Keratinocyte (primary cell): ENCODE measurements at regions not wholly inside any gene's neighbourhood (a gene's known extent, or its start where the extent isn't known, plus 50 kb on each side); places are given as distances from the start of the nearest gene placed in this dataset.

Source experiments
- DNase-seq: peaks from one replicate; pipeline ENCODE4 v3.0.0-alpha.2; 2011; ENCODE audit warnings: low read depth, missing footprints, low spot score
- FAIRE-seq: peaks from 2 replicates; lab custom pipeline; 2011; peaks lifted over from hg19 to GRCh38; lab: Jason Lieb, UNC
- H2AFZ ChIP-seq: 2 replicates; pipeline ENCODE4 v1.6.0; 2012; ENCODE audit warnings: low read length, control low read depth, inconsistent platforms; ENCODE audit not compliant: control insufficient read depth
- H3K27ac ChIP-seq: 2 replicates; pipeline ENCODE4 v1.5.1; 2011; ENCODE audit warnings: low read length; ENCODE audit not compliant: control insufficient read depth, insufficient read depth
- H3K27me3 ChIP-seq: 3 replicates; pipeline ENCODE4 v1.6.0; 2011; ENCODE audit warnings: low read length; ENCODE audit not compliant: control insufficient read depth, insufficient read depth; ENCODE audit errors: extremely low read depth
- H3K36me3 ChIP-seq, 2 experiments: 2 replicates in 1 of 2; 3 replicates in 1 of 2; pipeline ENCODE4 v1.5.1; 2011; ENCODE audit warnings: low read length in 2 of 2, mild to moderate bottlenecking in 1 of 2; ENCODE audit not compliant: control insufficient read depth in 2 of 2, insufficient read depth in 2 of 2; ENCODE audit errors: extremely low read depth in 1 of 2
- H3K4me1 ChIP-seq: 3 replicates; pipeline ENCODE4 v1.5.1; 2011; ENCODE audit warnings: low read length; ENCODE audit not compliant: control insufficient read depth, insufficient read depth; ENCODE audit errors: extremely low read depth
- H3K4me2 ChIP-seq: 3 replicates; pipeline ENCODE4 v1.6.0; 2011; ENCODE audit warnings: low read depth, low read length; ENCODE audit not compliant: control insufficient read depth, insufficient read depth; ENCODE audit errors: extremely low read depth
- H3K4me3 ChIP-seq, 3 experiments: fragments of 200-600 bp in 1 of 3; sonication (generic) in 1 of 3; 2 replicates in 2 of 3; 3 replicates in 1 of 3; pipeline ENCODE4 v1.5.1; 2011 to 2016; ENCODE audit warnings: low read length in 3 of 3, mild to moderate bottlenecking in 3 of 3, control low read depth in 2 of 3, inconsistent platforms in 1 of 3, low read depth in 1 of 3, mixed read lengths in 1 of 3, mixed run types in 1 of 3, moderate library complexity in 1 of 3; ENCODE audit not compliant: control insufficient read depth in 2 of 3, insufficient read depth in 2 of 3; ENCODE audit errors: extremely low read depth in 1 of 3
- H3K79me2 ChIP-seq: 2 replicates; pipeline ENCODE4 v1.6.0; 2012; ENCODE audit warnings: low read length; ENCODE audit not compliant: control insufficient read depth, insufficient read depth
- H3K9ac ChIP-seq: 3 replicates; pipeline ENCODE4 v1.6.0; 2011; ENCODE audit warnings: low read length; ENCODE audit not compliant: control insufficient read depth, insufficient read depth; ENCODE audit errors: extremely low read depth
- H3K9me1 ChIP-seq: 3 replicates; pipeline ENCODE4 v1.6.0; 2011; ENCODE audit warnings: low read length; ENCODE audit not compliant: control insufficient read depth, insufficient read depth; ENCODE audit errors: extremely low read depth
- H3K9me3 ChIP-seq: 2 replicates; pipeline ENCODE4 v1.5.1; 2012; ENCODE audit warnings: low read depth, low read length; ENCODE audit not compliant: control insufficient read depth
- H4K20me1 ChIP-seq: 3 replicates; pipeline ENCODE4 v1.6.0; 2011; ENCODE audit warnings: low read length; ENCODE audit not compliant: control insufficient read depth, insufficient read depth; ENCODE audit errors: extremely low read depth
- EZH2 ChIP-seq: IDR thresholded peaks from one replicate; pipeline ENCODE4 v1.6.1; 2012; ENCODE audit warnings: inconsistent platforms, mild to moderate bottlenecking, low read length, moderate library complexity
- dilution Hi-C: fragments of 300-500 bp; cut with MboI; formaldehyde crosslinking; loops from one replicate; pipeline ENCODE4 v1.7.0; 2020; ENCODE audit warnings: low sequenced_read_pairs; ENCODE audit not compliant: extremely low pct_ligation_motif_present
- TF ChIP-seq, protein P1 (sequence below), 3 experiments: IDR thresholded peaks in 1 of 3; conservative IDR thresholded peaks in 1 of 3; optimal IDR thresholded peaks in 1 of 3; 2 replicates in 2 of 3; 3 replicates in 1 of 3; pipeline versions ENCODE3 to v1.5.1; 2011; ENCODE audit warnings: low read length in 3 of 3, mild to moderate bottlenecking in 3 of 3, moderate library complexity in 2 of 3, control low read depth in 1 of 3, inconsistent platforms in 1 of 3; ENCODE audit not compliant: insufficient read depth in 2 of 3; ENCODE audit errors: extremely low read depth in 1 of 3

DNA sequence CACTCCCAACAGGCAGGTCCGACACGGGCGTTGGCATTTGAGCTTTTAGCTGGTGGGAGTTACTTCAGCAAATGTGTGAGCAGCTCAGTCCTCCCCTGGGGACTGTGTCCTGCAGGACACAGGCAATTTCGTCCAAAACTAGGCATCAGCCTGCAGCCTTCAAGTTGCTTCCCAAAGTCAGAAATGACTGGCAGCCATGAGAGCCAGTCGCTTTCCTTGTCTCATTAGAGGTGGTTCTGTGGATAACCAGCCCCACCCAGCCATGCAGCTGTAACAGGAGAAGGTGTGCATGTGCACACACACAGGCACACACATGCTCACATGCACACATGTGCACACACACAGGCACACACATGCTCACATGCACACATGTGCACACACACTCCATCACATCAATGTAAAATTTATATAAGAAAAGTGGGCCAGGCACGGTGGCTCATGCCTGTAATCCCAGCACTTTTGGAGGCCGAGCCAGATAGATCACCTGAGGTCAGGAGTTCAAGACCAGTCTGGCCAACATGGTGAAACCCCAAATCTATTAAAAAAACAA, 138.8 kb upstream of the TCERG1L start:
- H3K27me3 ChIP-seq = no peaks in the 10 kb centered on the region
- dilution Hi-C loops = no loop called here
- no peaks in the 10 kb centered on the region for H4K20me1 ChIP-seq
- H3K9me3 ChIP-seq = peaks cover 2% of the 10 kb centered on the region
- H3K27ac ChIP-seq = no peak overlapping the region
- DNase-seq (no peak), FAIRE-seq (no peak)
- no peak overlapping the region for H3K9ac ChIP-seq
- H2AFZ ChIP-seq = no peak overlapping the region
- TF ChIP-seq EZH2 = no peak
- TF ChIP-seq, protein P1, sequence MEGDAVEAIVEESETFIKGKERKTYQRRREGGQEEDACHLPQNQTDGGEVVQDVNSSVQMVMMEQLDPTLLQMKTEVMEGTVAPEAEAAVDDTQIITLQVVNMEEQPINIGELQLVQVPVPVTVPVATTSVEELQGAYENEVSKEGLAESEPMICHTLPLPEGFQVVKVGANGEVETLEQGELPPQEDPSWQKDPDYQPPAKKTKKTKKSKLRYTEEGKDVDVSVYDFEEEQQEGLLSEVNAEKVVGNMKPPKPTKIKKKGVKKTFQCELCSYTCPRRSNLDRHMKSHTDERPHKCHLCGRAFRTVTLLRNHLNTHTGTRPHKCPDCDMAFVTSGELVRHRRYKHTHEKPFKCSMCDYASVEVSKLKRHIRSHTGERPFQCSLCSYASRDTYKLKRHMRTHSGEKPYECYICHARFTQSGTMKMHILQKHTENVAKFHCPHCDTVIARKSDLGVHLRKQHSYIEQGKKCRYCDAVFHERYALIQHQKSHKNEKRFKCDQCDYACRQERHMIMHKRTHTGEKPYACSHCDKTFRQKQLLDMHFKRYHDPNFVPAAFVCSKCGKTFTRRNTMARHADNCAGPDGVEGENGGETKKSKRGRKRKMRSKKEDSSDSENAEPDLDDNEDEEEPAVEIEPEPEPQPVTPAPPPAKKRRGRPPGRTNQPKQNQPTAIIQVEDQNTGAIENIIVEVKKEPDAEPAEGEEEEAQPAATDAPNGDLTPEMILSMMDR (optimal IDR thresholded peaks at IDR 0.05 in 1 of 3, IDR thresholded peaks at IDR 0.05 in 1 of 3, conservative IDR thresholded peaks at IDR 0.05 in 1 of 3; ENCODE audit: extremely low read depth in 1 of 3, insufficient read depth in 2 of 3, low read length in 3 of 3) = no peak
- no peaks in the 10 kb centered on the region for H3K79me2 ChIP-seq
- no peaks in the 10 kb centered on the region for H3K36me3 ChIP-seq
- no peak overlapping the region for H3K4me3 ChIP-seq
- H3K4me2 ChIP-seq = no peak overlapping the region
- no peaks in the 10 kb centered on the region for H3K9me1 ChIP-seq
- H3K4me1 ChIP-seq = no peaks in the 10 kb centered on the region

DNA sequence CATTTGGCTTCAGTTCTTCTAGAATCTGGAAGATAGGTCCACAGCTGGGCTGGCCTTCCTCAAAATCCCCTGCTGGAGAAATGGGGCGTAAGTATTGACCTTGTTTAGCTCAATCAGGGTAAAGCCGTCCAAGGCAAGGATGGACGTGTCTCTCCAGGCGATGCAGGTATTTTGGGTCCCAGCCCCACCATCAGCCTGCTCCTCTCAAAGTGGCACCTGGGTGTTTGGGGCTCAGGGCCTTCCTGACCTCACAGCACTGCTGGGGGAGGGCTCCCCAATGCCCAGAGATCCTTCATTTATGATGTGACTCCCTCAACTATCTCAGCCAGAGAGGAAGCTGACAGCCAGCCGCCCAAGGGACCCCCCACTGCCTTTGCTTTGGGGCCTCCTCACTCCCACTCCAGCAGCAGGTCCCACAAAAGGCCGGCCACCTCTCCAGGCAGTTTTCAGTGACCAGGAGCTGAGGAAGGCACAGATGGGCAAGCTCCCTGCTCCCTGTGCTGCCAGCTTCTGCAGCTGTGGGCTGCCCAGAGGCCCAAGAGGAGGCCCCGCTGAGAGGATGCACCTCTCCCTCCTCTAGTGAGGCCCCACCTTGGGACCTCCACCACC, 140.0 kb upstream of the TCERG1L start:
- Histone ChIP-seq H3K4me3 (no peak overlapping the region), H3K9me1 (no peaks in the 10 kb centered on the region), H3K27ac (no peak overlapping the region), H2AFZ (no peak overlapping the region), H3K4me2 (no peak overlapping the region), H3K36me3 (no peaks in the 10 kb centered on the region), H3K9me3 (peaks cover 2% of the 10 kb centered on the region), H4K20me1 (no peaks in the 10 kb centered on the region), H3K4me1 (no peaks in the 10 kb centered on the region), H3K79me2 (no peaks in the 10 kb centered on the region), H3K27me3 (no peaks in the 10 kb centered on the region), H3K9ac (no peak overlapping the region)
- dilution Hi-C loops = no loop called here
- FAIRE-seq (no peak), DNase-seq (no peak)
- TF ChIP-seq, protein P1 (optimal IDR thresholded peaks at IDR 0.05 in 1 of 3, IDR thresholded peaks at IDR 0.05 in 1 of 3, conservative IDR thresholded peaks at IDR 0.05 in 1 of 3; ENCODE audit: extremely low read depth in 1 of 3, insufficient read depth in 2 of 3, low read length in 3 of 3) = no peak
- TF ChIP-seq EZH2 = no peak
